SK-N-SH treated with all-trans-retinoic acid at 6 μM for 48 hours (cell line): ENCODE measurements at regions not wholly inside any gene's neighbourhood (a gene's known extent, or its start where the extent isn't known, plus 50 kb on each side); places are given as distances from the start of the nearest gene placed in this dataset.

Experiments
- ATAC-seq: fragments of 200-7000 bp; cut with Tn5 transposase; 3 replicates; pipeline ENCODE4 v1.9.1; 2020; ENCODE audit warnings: mild to moderate bottlenecking, moderate library complexity
- ARNTL ChIP-seq: fragments of 450-650 bp; formaldehyde crosslinking; IDR thresholded peaks from 2 replicates; pipeline ENCODE4 v1.5.0; 2020; ENCODE audit warnings: low read depth, mild to moderate bottlenecking, moderate library complexity, borderline replicate concordance
- BACH2 ChIP-seq: fragments of 250-450 bp; sonication (Bioruptor Pico); IDR thresholded peaks from 2 replicates; pipeline ENCODE4 v1.9.0; 2021; ENCODE audit warnings: mild to moderate bottlenecking, borderline replicate concordance
- ESRRG ChIP-seq: fragments of 250-450 bp; sonication (Bioruptor Pico); IDR thresholded peaks from 2 replicates; pipeline ENCODE4 v1.6.1; 2021; ENCODE audit warnings: mild to moderate bottlenecking
- ISL1 ChIP-seq: fragments of 250-450 bp; sonication (Bioruptor Pico); IDR thresholded peaks from 2 replicates; pipeline ENCODE4 v2.1.2; 2022; ENCODE audit warnings: mild to moderate bottlenecking, moderate library complexity
- OSR1 ChIP-seq: fragments of 250-450 bp; sonication (Bioruptor Pico); IDR thresholded peaks from 2 replicates; pipeline ENCODE4 v1.8.0; 2022; ENCODE audit warnings: moderate library complexity, mild to moderate bottlenecking, inconsistent platforms
- POU6F1 ChIP-seq: fragments of 250-450 bp; sonication (Bioruptor Pico); IDR thresholded peaks from 2 replicates; pipeline ENCODE4 v1.8.0; 2021; ENCODE audit warnings: low read depth, mild to moderate bottlenecking, moderate library complexity, borderline replicate concordance
- PPARA ChIP-seq: fragments of 250-450 bp; sonication (Bioruptor Pico); IDR thresholded peaks from 2 replicates; pipeline ENCODE4 v1.5.0; 2020; ENCODE audit warnings: mild to moderate bottlenecking, borderline replicate concordance
- RARB ChIP-seq: fragments of 250-450 bp; sonication (Bioruptor Pico); IDR thresholded peaks from 2 replicates; pipeline ENCODE4 v1.8.0; 2021; ENCODE audit warnings: mild to moderate bottlenecking, moderate library complexity
- SNAI2 ChIP-seq: fragments of 250-450 bp; sonication (Bioruptor Pico); IDR thresholded peaks from 2 replicates; pipeline ENCODE4 v1.5.0; 2020; ENCODE audit warnings: mild to moderate bottlenecking, moderate library complexity
- TCF4 ChIP-seq: fragments of 250-450 bp; sonication (Bioruptor Pico); IDR thresholded peaks from 2 replicates; pipeline ENCODE4 v1.8.0; 2021; ENCODE audit warnings: mild to moderate bottlenecking, moderate library complexity, borderline replicate concordance
- TOX ChIP-seq: fragments of 250-450 bp; sonication (Bioruptor Pico); IDR thresholded peaks from 2 replicates; pipeline ENCODE4 v1.8.0; 2021; ENCODE audit warnings: mild to moderate bottlenecking, moderate library complexity, borderline replicate concordance
- ZC3H10 ChIP-seq: fragments of 250-450 bp; sonication (Bioruptor Pico); IDR thresholded peaks from 2 replicates; pipeline ENCODE4 v1.5.1; 2021; ENCODE audit warnings: mild to moderate bottlenecking, moderate library complexity
- ZFP30 ChIP-seq: fragments of 450-650 bp; formaldehyde crosslinking; IDR thresholded peaks from 2 replicates; pipeline ENCODE4 v1.5.0; 2022; ENCODE audit warnings: mild to moderate bottlenecking, moderate library complexity
- ZNF565 ChIP-seq: fragments of 450-650 bp; formaldehyde crosslinking; conservative IDR thresholded peaks from 2 replicates; pipeline ENCODE4 v1.5.0; 2020; ENCODE audit warnings: low read depth, mild to moderate bottlenecking, moderate library complexity
- ZNF70 ChIP-seq: fragments of 450-650 bp; formaldehyde crosslinking; IDR thresholded peaks from 2 replicates; pipeline ENCODE4 v1.5.0; 2020; ENCODE audit warnings: mild to moderate bottlenecking, moderate library complexity
- ZNF8 ChIP-seq: fragments of 450-650 bp; formaldehyde crosslinking; IDR thresholded peaks from 2 replicates; pipeline ENCODE4 v1.5.0; 2020; ENCODE audit warnings: mild to moderate bottlenecking, moderate library complexity
- TF ChIP-seq, protein P1 (sequence below): fragments of 250-450 bp; sonication (Bioruptor Pico); IDR thresholded peaks from 2 replicates; pipeline ENCODE4 v1.5.0; 2020; ENCODE audit warnings: mild to moderate bottlenecking, moderate library complexity
- TF ChIP-seq, protein P2 (sequence below): fragments of 250-450 bp; sonication (Bioruptor Pico); IDR thresholded peaks from 2 replicates; pipeline ENCODE4 v1.8.0; 2020; ENCODE audit warnings: mild to moderate bottlenecking, moderate library complexity, borderline replicate concordance
- TF ChIP-seq, protein P3 (sequence below): fragments of 250-450 bp; sonication (Bioruptor Pico); IDR thresholded peaks from 2 replicates; pipeline ENCODE4 v1.5.1; 2021; ENCODE audit warnings: mild to moderate bottlenecking, moderate library complexity

DNA sequence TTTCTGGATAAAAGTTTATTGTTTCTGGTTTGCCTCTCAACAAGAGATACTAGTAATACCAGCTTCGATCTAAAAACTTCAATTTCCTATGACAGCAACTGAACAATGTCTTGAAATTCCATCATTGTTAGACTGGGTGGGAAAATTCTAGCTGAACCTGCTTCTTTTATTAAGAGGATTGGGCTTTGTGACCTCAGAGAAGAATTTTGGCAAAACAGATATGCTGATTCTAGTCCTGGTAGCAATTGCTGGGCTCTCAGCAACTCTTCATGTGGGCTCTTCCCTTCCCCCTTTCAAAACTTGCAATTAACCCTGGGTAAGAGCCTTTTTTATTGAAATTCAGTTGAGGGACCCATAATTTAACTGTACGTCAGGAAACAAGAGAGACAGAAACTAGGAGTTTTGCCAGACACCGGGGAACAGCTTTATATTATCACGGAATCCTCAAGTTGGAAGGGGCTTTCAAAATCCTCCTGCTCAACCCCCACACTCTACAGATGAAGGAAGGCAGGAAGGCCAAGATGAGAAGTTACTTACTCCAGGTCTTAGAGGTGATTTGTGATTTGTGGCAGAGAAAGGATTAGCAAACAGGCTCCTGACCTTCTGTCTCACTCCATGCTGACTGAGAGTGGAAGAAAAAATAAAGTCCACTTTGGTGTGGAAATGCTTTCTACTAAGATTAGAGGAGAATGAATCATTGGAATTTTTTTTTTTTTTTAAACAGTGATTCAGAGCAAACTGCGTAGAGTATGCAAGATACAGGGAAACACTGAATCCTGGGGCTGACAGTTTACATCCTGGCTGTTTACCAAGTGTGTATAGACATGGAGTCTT is 239.0 kb upstream of the ATP2B1 start (continued):
- TF ChIP-seq, protein P1, sequence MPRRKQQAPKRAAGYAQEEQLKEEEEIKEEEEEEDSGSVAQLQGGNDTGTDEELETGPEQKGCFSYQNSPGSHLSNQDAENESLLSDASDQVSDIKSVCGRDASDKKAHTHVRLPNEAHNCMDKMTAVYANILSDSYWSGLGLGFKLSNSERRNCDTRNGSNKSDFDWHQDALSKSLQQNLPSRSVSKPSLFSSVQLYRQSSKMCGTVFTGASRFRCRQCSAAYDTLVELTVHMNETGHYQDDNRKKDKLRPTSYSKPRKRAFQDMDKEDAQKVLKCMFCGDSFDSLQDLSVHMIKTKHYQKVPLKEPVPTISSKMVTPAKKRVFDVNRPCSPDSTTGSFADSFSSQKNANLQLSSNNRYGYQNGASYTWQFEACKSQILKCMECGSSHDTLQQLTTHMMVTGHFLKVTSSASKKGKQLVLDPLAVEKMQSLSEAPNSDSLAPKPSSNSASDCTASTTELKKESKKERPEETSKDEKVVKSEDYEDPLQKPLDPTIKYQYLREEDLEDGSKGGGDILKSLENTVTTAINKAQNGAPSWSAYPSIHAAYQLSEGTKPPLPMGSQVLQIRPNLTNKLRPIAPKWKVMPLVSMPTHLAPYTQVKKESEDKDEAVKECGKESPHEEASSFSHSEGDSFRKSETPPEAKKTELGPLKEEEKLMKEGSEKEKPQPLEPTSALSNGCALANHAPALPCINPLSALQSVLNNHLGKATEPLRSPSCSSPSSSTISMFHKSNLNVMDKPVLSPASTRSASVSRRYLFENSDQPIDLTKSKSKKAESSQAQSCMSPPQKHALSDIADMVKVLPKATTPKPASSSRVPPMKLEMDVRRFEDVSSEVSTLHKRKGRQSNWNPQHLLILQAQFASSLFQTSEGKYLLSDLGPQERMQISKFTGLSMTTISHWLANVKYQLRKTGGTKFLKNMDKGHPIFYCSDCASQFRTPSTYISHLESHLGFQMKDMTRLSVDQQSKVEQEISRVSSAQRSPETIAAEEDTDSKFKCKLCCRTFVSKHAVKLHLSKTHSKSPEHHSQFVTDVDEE (CRISPR knock-in tag): no peak
- TF ChIP-seq TCF4 (no peak), ISL1 (peak; percentile 90), PPARA (CRISPR knock-in tag) (no peak)
- TF ChIP-seq, all 23 proteins: peak for 4

DNA sequence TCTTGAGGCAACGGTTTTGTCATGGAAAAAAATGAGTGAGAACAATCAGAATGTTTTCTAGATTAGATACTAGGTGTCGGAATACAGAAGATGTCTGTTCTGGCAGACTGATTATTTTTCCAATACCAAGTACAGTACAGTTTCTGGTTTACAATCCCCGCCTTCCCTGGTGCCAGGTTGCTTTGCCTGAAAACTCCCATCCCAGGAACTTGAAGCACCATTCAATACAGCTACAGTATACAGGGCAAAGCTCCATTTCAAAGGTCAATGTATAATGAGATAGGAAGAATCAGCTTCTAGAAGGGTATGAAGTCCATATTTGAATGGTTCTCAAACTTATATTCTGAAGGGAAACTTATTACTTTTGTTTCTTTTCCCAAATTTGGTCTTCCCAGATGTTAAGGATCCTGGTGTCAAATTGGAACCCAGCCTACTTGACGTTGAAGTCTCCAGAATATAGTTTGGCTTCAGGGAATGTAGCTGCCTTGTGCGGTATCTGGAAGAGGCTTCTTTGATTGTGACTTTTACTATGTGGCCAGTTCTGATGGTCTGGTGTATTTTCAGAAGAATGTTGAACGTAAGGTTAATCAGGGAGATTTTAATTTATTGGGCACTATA is 238.0 kb upstream of the ATP2B1 start:
- no peak for TF ChIP-seq ZFP30 (CRISPR knock-in tag)
- TF ChIP-seq POU6F1 (CRISPR knock-in tag): no peak
- TF ChIP-seq ZNF70 (CRISPR knock-in tag): no peak
- TF ChIP-seq TOX (CRISPR knock-in tag): no peak
- no peak for TF ChIP-seq RARB (CRISPR knock-in tag)
- TF ChIP-seq PPARA (CRISPR knock-in tag): no peak
- TF ChIP-seq, all 23 proteins: peak for 0
- no peak for ATAC-seq

- no peak for TF ChIP-seq BACH2 (CRISPR knock-in tag)
- TF ChIP-seq, protein P2, sequence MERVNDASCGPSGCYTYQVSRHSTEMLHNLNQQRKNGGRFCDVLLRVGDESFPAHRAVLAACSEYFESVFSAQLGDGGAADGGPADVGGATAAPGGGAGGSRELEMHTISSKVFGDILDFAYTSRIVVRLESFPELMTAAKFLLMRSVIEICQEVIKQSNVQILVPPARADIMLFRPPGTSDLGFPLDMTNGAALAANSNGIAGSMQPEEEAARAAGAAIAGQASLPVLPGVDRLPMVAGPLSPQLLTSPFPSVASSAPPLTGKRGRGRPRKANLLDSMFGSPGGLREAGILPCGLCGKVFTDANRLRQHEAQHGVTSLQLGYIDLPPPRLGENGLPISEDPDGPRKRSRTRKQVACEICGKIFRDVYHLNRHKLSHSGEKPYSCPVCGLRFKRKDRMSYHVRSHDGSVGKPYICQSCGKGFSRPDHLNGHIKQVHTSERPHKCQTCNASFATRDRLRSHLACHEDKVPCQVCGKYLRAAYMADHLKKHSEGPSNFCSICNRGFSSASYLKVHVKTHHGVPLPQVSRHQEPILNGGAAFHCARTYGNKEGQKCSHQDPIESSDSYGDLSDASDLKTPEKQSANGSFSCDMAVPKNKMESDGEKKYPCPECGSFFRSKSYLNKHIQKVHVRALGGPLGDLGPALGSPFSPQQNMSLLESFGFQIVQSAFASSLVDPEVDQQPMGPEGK (CRISPR knock-in tag): peak; percentile 66; the same call in 1 of the 2 replicates
- no peak for TF ChIP-seq SNAI2
- TF ChIP-seq ISL1: peak; percentile 91
- peak; percentile 22; the same call in 1 of the 2 replicates for TF ChIP-seq ZC3H10 (CRISPR knock-in tag)
- TF ChIP-seq TCF4: no peak
- no peak for TF ChIP-seq OSR1 (CRISPR knock-in tag)
- no peak for ATAC-seq
Observed at GRCh38 chr12:89945123-89945522, 236.5 kb upstream of the ATP2B1 start.

- ATAC-seq: no peak
Observed at GRCh38 chr12:89943463-89943862, 234.8 kb upstream of the ATP2B1 start.

More at GRCh38 chr12:89943463-89943862, 234.8 kb upstream of the ATP2B1 start:
- TF ChIP-seq ISL1: no peak
- TF ChIP-seq, protein P1 (CRISPR knock-in tag): no peak
- TF ChIP-seq ZFP30 (CRISPR knock-in tag): no peak
- TF ChIP-seq ZNF8 (CRISPR knock-in tag): no peak
- no peak for TF ChIP-seq ESRRG (CRISPR knock-in tag)
- TF ChIP-seq, protein P3, sequence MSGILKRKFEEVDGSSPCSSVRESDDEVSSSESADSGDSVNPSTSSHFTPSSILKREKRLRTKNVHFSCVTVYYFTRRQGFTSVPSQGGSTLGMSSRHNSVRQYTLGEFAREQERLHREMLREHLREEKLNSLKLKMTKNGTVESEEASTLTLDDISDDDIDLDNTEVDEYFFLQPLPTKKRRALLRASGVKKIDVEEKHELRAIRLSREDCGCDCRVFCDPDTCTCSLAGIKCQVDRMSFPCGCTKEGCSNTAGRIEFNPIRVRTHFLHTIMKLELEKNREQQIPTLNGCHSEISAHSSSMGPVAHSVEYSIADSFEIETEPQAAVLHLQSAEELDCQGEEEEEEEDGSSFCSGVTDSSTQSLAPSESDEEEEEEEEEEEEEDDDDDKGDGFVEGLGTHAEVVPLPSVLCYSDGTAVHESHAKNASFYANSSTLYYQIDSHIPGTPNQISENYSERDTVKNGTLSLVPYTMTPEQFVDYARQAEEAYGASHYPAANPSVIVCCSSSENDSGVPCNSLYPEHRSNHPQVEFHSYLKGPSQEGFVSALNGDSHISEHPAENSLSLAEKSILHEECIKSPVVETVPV (CRISPR knock-in tag): no peak
- TF ChIP-seq ZNF565 (CRISPR knock-in tag): no peak
- TF ChIP-seq, protein P2 (CRISPR knock-in tag): no peak
- TF ChIP-seq SNAI2: no peak
- no peak for TF ChIP-seq BACH2 (CRISPR knock-in tag)
- no peak for TF ChIP-seq ARNTL
- no peak for TF ChIP-seq POU6F1 (CRISPR knock-in tag)
- no peak for TF ChIP-seq PPARA (CRISPR knock-in tag)
- TF ChIP-seq, all 23 proteins: peak for 0
